GM23338 (cell line): ENCODE measurements at regions not wholly inside any gene's neighbourhood (a gene's known extent, or its start where the extent isn't known, plus 50 kb on each side); places are given as distances from the start of the nearest gene placed in this dataset.

Experiments
- ATAC-seq: fragments of 200-7000 bp; cut with Tn5 transposase; 3 replicates; pipeline ENCODE4 v1.9.1; 2020
- DNase-seq: peaks from one replicate; pipeline ENCODE4 v3.0.0-alpha.2; 2015; ENCODE audit warnings: low spot score
- H2AFZ ChIP-seq: fragments of 200-600 bp; sonication (generic); 2 replicates; pipeline ENCODE4 v1.8.0; 2016; ENCODE audit warnings: antibody characterized with exemption, mild to moderate bottlenecking, moderate library complexity
- H3F3A ChIP-seq: fragments of 200-600 bp; sonication (generic); replicated peaks from 2 replicates; pipeline ENCODE4 v1.8.0; 2017; ENCODE audit warnings: antibody characterized with exemption, mixed run types, low read depth
- H3K27ac ChIP-seq: fragments of 200-600 bp; sonication (generic); 2 replicates; pipeline ENCODE4 v1.6.1; 2016; ENCODE audit warnings: low read depth
- H3K27me3 ChIP-seq: fragments of 200-600 bp; sonication (generic); 2 replicates; pipeline ENCODE4 v1.8.0; 2016; ENCODE audit warnings: mild to moderate bottlenecking, mixed run types, moderate library complexity; ENCODE audit not compliant: insufficient read depth
- H3K36me3 ChIP-seq: fragments of 200-600 bp; sonication (generic); 2 replicates; pipeline ENCODE4 v1.8.0; 2016; ENCODE audit warnings: mild to moderate bottlenecking; ENCODE audit not compliant: insufficient read depth
- H3K4me1 ChIP-seq: fragments of 200-600 bp; sonication (generic); 2 replicates; pipeline ENCODE4 v1.8.0; 2016; ENCODE audit warnings: mild to moderate bottlenecking, moderate library complexity; ENCODE audit not compliant: insufficient read depth
- H3K4me2 ChIP-seq: fragments of 200-600 bp; sonication (generic); 2 replicates; pipeline ENCODE4 v1.7.1; 2017; ENCODE audit warnings: mixed run types
- H3K4me3 ChIP-seq: fragments of 200-600 bp; sonication (generic); 2 replicates; pipeline ENCODE4 v1.6.1; 2016; ENCODE audit warnings: mixed run types
- H3K79me2 ChIP-seq: fragments of 200-600 bp; sonication (generic); replicated peaks from 2 replicates; pipeline ENCODE4 v1.8.0; 2017; ENCODE audit warnings: mild to moderate bottlenecking; ENCODE audit not compliant: insufficient read depth
- H3K9me2 ChIP-seq: fragments of 200-600 bp; sonication (generic); 2 replicates; pipeline ENCODE4 v1.8.0; 2017; ENCODE audit not compliant: insufficient read depth
- H4K20me1 ChIP-seq: fragments of 200-600 bp; sonication (generic); replicated peaks from 2 replicates; pipeline ENCODE4 v1.8.0; 2017; ENCODE audit warnings: mild to moderate bottlenecking; ENCODE audit not compliant: insufficient read depth
- H3K27ac Mint-ChIP-seq: 2 replicates; pipeline ENCODE4 v1.8.0; 2020; ENCODE audit warnings: inconsistent platforms, mild to moderate bottlenecking, moderate library complexity, mixed read lengths
- H3K27me3 Mint-ChIP-seq: 3 replicates; pipeline ENCODE4 v1.8.0; 2022; ENCODE audit warnings: low read depth, mild to moderate bottlenecking, moderate library complexity, mixed read lengths, inconsistent platforms; ENCODE audit not compliant: insufficient read depth, poor library complexity
- H3K36me3 Mint-ChIP-seq: 3 replicates; pipeline ENCODE4 v1.8.0; 2021; ENCODE audit warnings: low read depth, mild to moderate bottlenecking, inconsistent platforms, moderate library complexity, mixed read lengths
- H3K4me1 Mint-ChIP-seq: 3 replicates; pipeline ENCODE4 v1.8.0; 2020; ENCODE audit warnings: mild to moderate bottlenecking, inconsistent platforms, mixed read lengths
- H3K4me3 Mint-ChIP-seq: 3 replicates; pipeline ENCODE4 v1.8.0; 2021; ENCODE audit warnings: moderate library complexity, mild to moderate bottlenecking, inconsistent platforms, mixed read lengths
- H3K9me3 Mint-ChIP-seq: 3 replicates; pipeline ENCODE4 v1.8.0; 2020; ENCODE audit warnings: moderate library complexity, mild to moderate bottlenecking, inconsistent platforms, mixed read lengths
- CREB1 ChIP-seq: fragments of 250-450 bp; sonication (Bioruptor Pico); IDR thresholded peaks from 2 replicates; pipeline ENCODE4 v1.5.0; 2020; ENCODE audit warnings: low read depth, mild to moderate bottlenecking, moderate library complexity
- CTCF ChIP-seq, 2 experiments: fragments of 200-600 bp in 1 of 2; sonication (generic) in 1 of 2; conservative IDR thresholded peaks; 2 replicates each; pipeline versions ENCODE4 v1.5.1 to v1.6.1; 2016 to 2017; ENCODE audit warnings: antibody characterized with exemption in 2 of 2, low read depth in 2 of 2, mild to moderate bottlenecking in 2 of 2, moderate library complexity in 1 of 2
- ETS1 ChIP-seq: IDR thresholded peaks from 2 replicates; pipeline ENCODE4 v1.6.1; 2016; ENCODE audit warnings: antibody characterized with exemption
- EZH2 ChIP-seq: fragments of 200-600 bp; sonication (generic); IDR thresholded peaks from one replicate; pipeline ENCODE4 v1.8.0; 2017; ENCODE audit warnings: antibody characterized with exemption, mild to moderate bottlenecking, low read depth; ENCODE audit not compliant: unreplicated experiment
- EZH2phosphoT487 ChIP-seq: fragments of 200-600 bp; sonication (generic); IDR thresholded peaks from one replicate; pipeline ENCODE4 v1.8.1; 2018; ENCODE audit warnings: antibody characterized with exemption; ENCODE audit not compliant: unreplicated experiment
- JUNB ChIP-seq: IDR thresholded peaks from one replicate; pipeline ENCODE4 v1.6.1; 2016; ENCODE audit warnings: antibody characterized with exemption; ENCODE audit not compliant: unreplicated experiment
- NANOG ChIP-seq: IDR thresholded peaks from 2 replicates; pipeline ENCODE4 v1.6.1; 2016; ENCODE audit warnings: antibody characterized with exemption, borderline replicate concordance
- POLR2AphosphoS5 ChIP-seq: IDR thresholded peaks from 2 replicates; pipeline ENCODE4 v1.6.1; 2016; ENCODE audit warnings: antibody characterized with exemption, low read depth
- REST ChIP-seq: IDR thresholded peaks from one replicate; pipeline ENCODE4 v1.6.1; 2018; ENCODE audit warnings: antibody characterized with exemption; ENCODE audit not compliant: unreplicated experiment
- STAT1 ChIP-seq: IDR thresholded peaks from one replicate; pipeline ENCODE4 v1.6.1; 2016; ENCODE audit warnings: antibody characterized with exemption; ENCODE audit not compliant: unreplicated experiment
- ZNF114 ChIP-seq: fragments of 250-450 bp; sonication (Bioruptor Pico); IDR thresholded peaks from 2 replicates; pipeline ENCODE4 v1.5.0; 2020; ENCODE audit warnings: mild to moderate bottlenecking, moderate library complexity
- ZNF331 ChIP-seq: fragments of 250-450 bp; sonication (Bioruptor Pico); IDR thresholded peaks from 2 replicates; pipeline ENCODE4 v1.5.0; 2020; ENCODE audit warnings: low read depth, mild to moderate bottlenecking, moderate library complexity
- ZNF462 ChIP-seq: fragments of 250-450 bp; sonication (Bioruptor Pico); IDR thresholded peaks from 2 replicates; pipeline ENCODE4 v1.5.0; 2020; ENCODE audit warnings: mild to moderate bottlenecking, moderate library complexity

- Histone ChIP-seq H3K4me3 (no peak overlapping the region), H3F3A (no peaks in the 10 kb centered on the region), H3K4me1 (peaks cover 6% of the 10 kb centered on the region; the same call in 1 of the 2 replicates), H2AFZ (no peak overlapping the region), H3K9me2 (no peaks in the 10 kb centered on the region), H3K27ac (no peak overlapping the region), H3K27me3 (no peaks in the 10 kb centered on the region), H3K36me3 (no peaks in the 10 kb centered on the region), H3K4me2 (no peak overlapping the region), H3K79me2 (no peaks in the 10 kb centered on the region), H4K20me1 (no peaks in the 10 kb centered on the region)
- DNase-seq: no peak
- no peaks in the 10 kb centered on the region for H3K9me3 Mint-ChIP-seq
- H3K4me1 Mint-ChIP-seq: peaks cover 11% of the 10 kb centered on the region
- H3K4me3 Mint-ChIP-seq: no peak overlapping the region
- H3K27ac Mint-ChIP-seq: no peak overlapping the region
- no peak for ATAC-seq
- no peak for TF ChIP-seq REST
- no peak for TF ChIP-seq CREB1 (CRISPR knock-in tag)
- no peak for TF ChIP-seq ZNF462 (CRISPR knock-in tag)
- TF ChIP-seq ZNF114: no peak
- TF ChIP-seq NANOG: no peak
- no peak for TF ChIP-seq JUNB
- no peak for TF ChIP-seq STAT1
- no peak for TF ChIP-seq POLR2AphosphoS5
- TF ChIP-seq CTCF (conservative IDR thresholded peaks at IDR 0.05; ENCODE audit: low read depth in 2 of 2): no peak
- TF ChIP-seq EZH2: no peak
- TF ChIP-seq ZNF331 (CRISPR knock-in tag): no peak
- TF ChIP-seq ETS1: no peak
- no peak for TF ChIP-seq EZH2phosphoT487
- H3K36me3 Mint-ChIP-seq: peaks cover 7% of the 10 kb centered on the region; the same call in 1 of the 3 replicates
- peaks cover 2% of the 10 kb centered on the region for H3K27me3 Mint-ChIP-seq
Measured at GRCh38 chr7:32639122-32639521, 143.8 kb downstream of the AVL9 start.
